K562 (cell line): ENCODE measurements at regions not wholly inside any gene's neighbourhood (a gene's known extent, or its start where the extent isn't known, plus 50 kb on each side); places are given as distances from the start of the nearest gene placed in this dataset.

Experiments
- ATAC-seq: fragments of 200-7000 bp; cut with Tn5 transposase; 3 replicates; pipeline ENCODE4 v1.9.1; 2020; ENCODE audit warnings: moderate library complexity
- BruUV-seq: library from RNA; stranded (reverse); fragments of 400-500 nt; replicated peaks from 2 replicates; lab custom pipeline; 2021; lab: Mats Ljungman, UMichigan
- CTCF ChIA-PET: fragments of 300-600 bp; formaldehyde crosslinking; extraction: SDS; loops from one replicate; lab custom pipeline; 2021; ENCODE audit warnings: low intra/inter-chr PET ratio; lab: Yijun Ruan, JAX
- POLR2A ChIA-PET: fragments of 300-600, 350-650 bp; sonication (Branson Sonifier 250); formaldehyde crosslinking; extraction: SDS; loops from one replicate; lab custom pipeline; 2021; ENCODE audit warnings: antibody characterized with exemption, inconsistent platforms; lab: Yijun Ruan, JAX
- DNase-seq, 4 experiments: peaks; one replicate each; pipeline versions ENCODE4 v3.0.0 to v3.0.0-alpha.2; 2011 to 2018; ENCODE audit warnings: low spot score in 3 of 4, mixed read lengths in 3 of 4; ENCODE audit errors: extremely low read depth in 1 of 4
- FAIRE-seq: peaks from 2 replicates; lab custom pipeline; 2011; peaks lifted over from hg19 to GRCh38; lab: Jason Lieb, UNC
- H2AFZ ChIP-seq: 2 replicates; pipeline ENCODE4 v1.6.0; 2011; ENCODE audit warnings: low read depth, low read length, control low read depth, inconsistent platforms
- H3K27ac ChIP-seq: fragments of 200-600 bp; 3 replicates; pipeline ENCODE4 v1.8.0; 2011; ENCODE audit warnings: low read depth, mild to moderate bottlenecking, control low read depth, inconsistent platforms, low read length, moderate library complexity, mixed read lengths; ENCODE audit errors: extremely low read depth
- H3K27me3 ChIP-seq, 2 experiments: fragments of 300-600 bp in 1 of 2; 2 replicates in 1 of 2; 3 replicates in 1 of 2; pipeline versions ENCODE4 v1.6.0 to v1.8.0; 2011; ENCODE audit warnings: inconsistent platforms in 2 of 2, low read length in 2 of 2, mild to moderate bottlenecking in 1 of 2, mixed read lengths in 1 of 2, moderate library complexity in 1 of 2; ENCODE audit not compliant: control insufficient read depth in 2 of 2, insufficient read depth in 2 of 2
- H3K36me3 ChIP-seq: fragments of 300-600 bp; 3 replicates; pipeline ENCODE4 v1.8.0; 2011; ENCODE audit warnings: mild to moderate bottlenecking, low read length, inconsistent platforms; ENCODE audit not compliant: control insufficient read depth, insufficient read depth
- H3K4me1 ChIP-seq, 2 experiments: fragments of 200-600 bp in 1 of 2; replicated peaks in 1 of 2; 2 replicates in 1 of 2; 3 replicates in 1 of 2; pipeline versions ENCODE4 v1.5.1 to v1.8.0; 2011; ENCODE audit warnings: inconsistent platforms in 2 of 2, low read length in 2 of 2, mild to moderate bottlenecking in 1 of 2, mixed read lengths in 1 of 2, moderate library complexity in 1 of 2; ENCODE audit not compliant: control insufficient read depth in 2 of 2, insufficient read depth in 2 of 2
- H3K4me2 ChIP-seq: 2 replicates; pipeline ENCODE4 v1.6.1; 2011; ENCODE audit warnings: low read length, control low read depth, inconsistent platforms, mixed read lengths; ENCODE audit not compliant: insufficient read depth
- H3K4me3 ChIP-seq: fragments of 200-600 bp; sonication (generic), shearing (Covaris generic); 2 replicates; pipeline ENCODE4 v1.5.1; 2016; ENCODE audit warnings: control low read depth, inconsistent platforms
- H3K79me2 ChIP-seq: fragments of 200-600 bp; 3 replicates; pipeline ENCODE4 v1.8.0; 2011; ENCODE audit warnings: low read length, inconsistent platforms; ENCODE audit not compliant: control insufficient read depth, insufficient read depth
- H3K9ac ChIP-seq, 2 experiments: 2 replicates each; pipeline versions ENCODE4 v1.6.0 to v1.6.1; 2011; ENCODE audit warnings: low read depth in 2 of 2, low read length in 2 of 2, control low read depth in 1 of 2, inconsistent platforms in 1 of 2, mild to moderate bottlenecking in 1 of 2, mixed read lengths in 1 of 2; ENCODE audit not compliant: insufficient read depth in 1 of 2
- H3K9me1 ChIP-seq: one replicate; pipeline ENCODE4 v1.6.0; 2011; ENCODE audit warnings: inconsistent platforms, mild to moderate bottlenecking, low read length, moderate library complexity; ENCODE audit not compliant: control insufficient read depth, insufficient read depth
- H3K9me3 ChIP-seq: replicated peaks from 2 replicates; pipeline ENCODE4 v1.5.1; 2011; ENCODE audit warnings: low read depth, low read length, inconsistent platforms; ENCODE audit not compliant: control insufficient read depth, insufficient read depth
- H4K20me1 ChIP-seq: replicated peaks from 2 replicates; pipeline ENCODE4 v1.6.1; 2011; ENCODE audit warnings: low read length, inconsistent platforms, mixed read lengths; ENCODE audit not compliant: control insufficient read depth, insufficient read depth
- CREB5 ChIP-seq: fragments of 250-450 bp; sonication (Bioruptor Pico); IDR thresholded peaks from 2 replicates; pipeline ENCODE4 v1.5.0; 2020; ENCODE audit warnings: mild to moderate bottlenecking
- HSF4 ChIP-seq: fragments of 250-450 bp; sonication (Bioruptor Pico); IDR thresholded peaks from 2 replicates; pipeline ENCODE4 v2.1.2; 2022; ENCODE audit warnings: mild to moderate bottlenecking, moderate library complexity, borderline replicate concordance
- PCBP1 ChIP-seq: fragments of 200-400 bp; formaldehyde crosslinking; IDR thresholded peaks from 2 replicates; pipeline ENCODE4 v1.6.1; 2018; ENCODE audit warnings: mild to moderate bottlenecking, low read depth, low read length; ENCODE audit not compliant: poor library complexity, severe bottlenecking
- POLR2G ChIP-seq: fragments of 200-400 bp; formaldehyde crosslinking; IDR thresholded peaks from 2 replicates; pipeline ENCODE4 v1.6.1; 2017; ENCODE audit warnings: low read depth, mild to moderate bottlenecking, antibody characterized with exemption, low read length, moderate library complexity
- RFX5 ChIP-seq: IDR thresholded peaks from 2 replicates; pipeline ENCODE4 v1.6.1; 2011; ENCODE audit warnings: low read depth, mild to moderate bottlenecking, improper control_type of control experiment, low read length
- TAL1 ChIP-seq: fragments of 450-650 bp; IDR thresholded peaks from 2 replicates; pipeline ENCODE4 v1.6.1; 2016; ENCODE audit warnings: mild to moderate bottlenecking
- ZBTB17 ChIP-seq: fragments of 450-650 bp; formaldehyde crosslinking; IDR thresholded peaks from 2 replicates; pipeline ENCODE4 v1.4.0; 2020; ENCODE audit warnings: mild to moderate bottlenecking
- ZNF12 ChIP-seq: sonication (generic); formaldehyde crosslinking; IDR thresholded peaks from 2 replicates; pipeline ENCODE4 v1.4.0; 2020; ENCODE audit warnings: mild to moderate bottlenecking, missing genetic modification reagents
- ZNF140 ChIP-seq: fragments of 250-450 bp; sonication (Bioruptor Pico); IDR thresholded peaks from 2 replicates; pipeline ENCODE4 v1.8.0; 2021; ENCODE audit warnings: moderate library complexity, mild to moderate bottlenecking, inconsistent platforms
- ZNF175 ChIP-seq: fragments of 200-800 bp; sonication (Bioruptor generic); IDR thresholded peaks from 2 replicates; pipeline ENCODE4 v1.6.1; 2016; ENCODE audit warnings: low read depth, mild to moderate bottlenecking, missing genetic modification characterization, missing compliant biosample characterization
- ZNF583 ChIP-seq: fragments of 250-450 bp; sonication (Bioruptor Pico); IDR thresholded peaks from 2 replicates; pipeline ENCODE4 v1.4.0; 2020
- WGBS: fragments of 100-300 bp; shearing (Covaris generic); methylation state at CpG from one replicate; pipeline ENCODE4 v1.1.6; 2016; ENCODE audit warnings: low coverage, mixed read lengths; ENCODE audit not compliant: insufficient coverage; ENCODE audit errors: missing lambda C conversion rate; 5-methylcytosine and 5-hydroxymethylcytosine counted together
- in situ Hi-C: fragments of 300-500 bp; cut with MboI; formaldehyde crosslinking; loops from 4 replicates; pipeline ENCODE4 v1.15.0; 2018; ENCODE audit warnings: inconsistent platforms, mixed read lengths
- intact Hi-C: fragments of 100-400 bp; cut with micrococcal nuclease; formaldehyde crosslinking; loops from 2 replicates; pipeline ENCODE4 v1.14.2; 2022
- TF ChIP-seq, protein P1 (sequence below): fragments of 450-650 bp; IDR thresholded peaks from one replicate; pipeline ENCODE4 v1.6.1; 2018; ENCODE audit warnings: mild to moderate bottlenecking, moderate library complexity; ENCODE audit not compliant: partially characterized antibody
- TF ChIP-seq, protein P2 (sequence below): sonication (generic); formaldehyde crosslinking; IDR thresholded peaks from 2 replicates; pipeline ENCODE4 v1.8.1; 2023; ENCODE audit warnings: mild to moderate bottlenecking, missing genetic modification reagents

- BruUV-seq: no TSS peak
- FAIRE-seq: no peak
- in situ Hi-C loops: no loop called here
These were observed 357.2 kb upstream of the ASIC2 start for GRCh38 chr17:33650304-33650703.

More at GRCh38 chr17:33650304-33650703, 357.2 kb upstream of the ASIC2 start:
- intact Hi-C loops: no loop called here
- ChIA-PET POLR2A (interaction anchor here (0.8 kb wide), 1 partner anchor 555 kb away, joined by 3 read pairs; no protein-coding TSS in a partner anchor), CTCF (no interaction called here)
- Histone ChIP-seq H3K4me1 (no peaks in the 10 kb centered on the region), H3K4me2 (no peak overlapping the region), H3K79me2 (no peaks in the 10 kb centered on the region), H4K20me1 (peaks cover 7% of the 10 kb centered on the region; the same call in 1 of the 2 replicates), H3K9me3 (no peaks in the 10 kb centered on the region), H3K36me3 (no peaks in the 10 kb centered on the region), H3K27me3 (no peaks in the 10 kb centered on the region; a peak in 1 of 5 replicates), H3K9me1 (no peaks in the 10 kb centered on the region), H3K4me3 (no peak overlapping the region)
- ATAC-seq: no peak
- TF ChIP-seq, protein P1, sequence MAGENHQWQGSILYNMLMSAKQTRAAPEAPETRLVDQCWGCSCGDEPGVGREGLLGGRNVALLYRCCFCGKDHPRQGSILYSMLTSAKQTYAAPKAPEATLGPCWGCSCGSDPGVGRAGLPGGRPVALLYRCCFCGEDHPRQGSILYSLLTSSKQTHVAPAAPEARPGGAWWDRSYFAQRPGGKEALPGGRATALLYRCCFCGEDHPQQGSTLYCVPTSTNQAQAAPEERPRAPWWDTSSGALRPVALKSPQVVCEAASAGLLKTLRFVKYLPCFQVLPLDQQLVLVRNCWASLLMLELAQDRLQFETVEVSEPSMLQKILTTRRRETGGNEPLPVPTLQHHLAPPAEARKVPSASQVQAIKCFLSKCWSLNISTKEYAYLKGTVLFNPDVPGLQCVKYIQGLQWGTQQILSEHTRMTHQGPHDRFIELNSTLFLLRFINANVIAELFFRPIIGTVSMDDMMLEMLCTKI: no peak
- TF ChIP-seq CREB5: no peak
- TF ChIP-seq ZNF175 (CRISPR knock-in tag): no peak
- TF ChIP-seq HSF4 (CRISPR knock-in tag): no peak
- TF ChIP-seq ZBTB17 (CRISPR knock-in tag): no peak
- TF ChIP-seq TAL1: no peak
- TF ChIP-seq ZNF140 (CRISPR knock-in tag): no peak
- TF ChIP-seq, protein P2, sequence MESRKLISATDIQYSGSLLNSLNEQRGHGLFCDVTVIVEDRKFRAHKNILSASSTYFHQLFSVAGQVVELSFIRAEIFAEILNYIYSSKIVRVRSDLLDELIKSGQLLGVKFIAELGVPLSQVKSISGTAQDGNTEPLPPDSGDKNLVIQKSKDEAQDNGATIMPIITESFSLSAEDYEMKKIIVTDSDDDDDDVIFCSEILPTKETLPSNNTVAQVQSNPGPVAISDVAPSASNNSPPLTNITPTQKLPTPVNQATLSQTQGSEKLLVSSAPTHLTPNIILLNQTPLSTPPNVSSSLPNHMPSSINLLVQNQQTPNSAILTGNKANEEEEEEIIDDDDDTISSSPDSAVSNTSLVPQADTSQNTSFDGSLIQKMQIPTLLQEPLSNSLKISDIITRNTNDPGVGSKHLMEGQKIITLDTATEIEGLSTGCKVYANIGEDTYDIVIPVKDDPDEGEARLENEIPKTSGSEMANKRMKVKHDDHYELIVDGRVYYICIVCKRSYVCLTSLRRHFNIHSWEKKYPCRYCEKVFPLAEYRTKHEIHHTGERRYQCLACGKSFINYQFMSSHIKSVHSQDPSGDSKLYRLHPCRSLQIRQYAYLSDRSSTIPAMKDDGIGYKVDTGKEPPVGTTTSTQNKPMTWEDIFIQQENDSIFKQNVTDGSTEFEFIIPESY (CRISPR knock-in tag): no peak
- TF ChIP-seq RFX5: no peak
- no peak for TF ChIP-seq PCBP1
- TF ChIP-seq POLR2G: no peak
- no peak for TF ChIP-seq ZNF583 (CRISPR knock-in tag)
- no peak for TF ChIP-seq ZNF12
- TF ChIP-seq, all 486 proteins: peak for 0
- DNase-seq: no peak
- Histone ChIP-seq H3K27ac (no peak overlapping the region), H3K9ac (no peak overlapping the region), H2AFZ (no peak overlapping the region)
- 0% methylated on average over 5 of the region's 5 CpGs for WGBS
